H1 (cell line): ENCODE measurements at regions not wholly inside any gene's neighbourhood (a gene's known extent, or its start where the extent isn't known, plus 50 kb on each side); places are given as distances from the start of the nearest gene placed in this dataset.

Source experiments
- CTCF ChIA-PET: fragments of 300-600 bp; sonication (Branson Sonifier 250); formaldehyde crosslinking; loops from one replicate; lab custom pipeline; 2021; ENCODE audit not compliant: partially characterized antibody; lab: Charles Lee
- POLR2A ChIA-PET: fragments of 300-600 bp; sonication (Branson Sonifier 250); formaldehyde crosslinking; loops from one replicate; lab custom pipeline; 2021; ENCODE audit warnings: inconsistent platforms; ENCODE audit not compliant: partially characterized antibody; lab: Charles Lee
- DNase-seq, 2 experiments: peaks; one replicate each; pipeline versions ENCODE4 v3.0.0 to v3.0.0-alpha.2; 2010 to 2022; ENCODE audit warnings: low spot score in 2 of 2, low read depth in 1 of 2, mixed read lengths in 1 of 2
- FAIRE-seq: peaks from 2 replicates; lab custom pipeline; 2011; peaks lifted over from hg19 to GRCh38; lab: Jason Lieb, UNC
- H2AFZ ChIP-seq: 2 replicates; pipeline ENCODE4 v1.8.1; 2012; ENCODE audit warnings: low read length, inconsistent platforms
- H2AK5ac ChIP-seq: 2 replicates; pipeline ENCODE4 v1.6.1; 2013; ENCODE audit warnings: low read depth, low read length
- H2BK120ac ChIP-seq: replicated peaks from 2 replicates; pipeline ENCODE3; 2013; ENCODE audit warnings: low read depth, low read length, inconsistent platforms
- H2BK12ac ChIP-seq: 2 replicates; pipeline ENCODE4 v1.6.1; 2013; ENCODE audit warnings: low read depth, low read length
- H2BK15ac ChIP-seq: 2 replicates; pipeline ENCODE4 v1.6.1; 2013; ENCODE audit warnings: low read length
- H2BK20ac ChIP-seq: 2 replicates; pipeline ENCODE4 v1.6.1; 2013; ENCODE audit warnings: low read length
- H2BK5ac ChIP-seq: 2 replicates; pipeline ENCODE4 v1.6.1; 2013; ENCODE audit warnings: low read depth, low read length
- H3K14ac ChIP-seq: 2 replicates; pipeline ENCODE4 v1.6.1; 2013; ENCODE audit warnings: inconsistent platforms; ENCODE audit not compliant: insufficient read length
- H3K18ac ChIP-seq: 2 replicates; pipeline ENCODE4 v1.6.1; 2013; ENCODE audit warnings: low read length; ENCODE audit errors: extremely low read depth
- H3K23ac ChIP-seq: 2 replicates; pipeline ENCODE4 v1.6.1; 2013; ENCODE audit warnings: inconsistent platforms; ENCODE audit not compliant: insufficient read length
- H3K23me2 ChIP-seq: 2 replicates; pipeline ENCODE4 v1.6.1; 2013; ENCODE audit warnings: low read depth, low read length
- H3K27ac ChIP-seq: 2 replicates; pipeline ENCODE4 v1.6.1; 2011; ENCODE audit warnings: low read depth, low read length, inconsistent platforms
- H3K27me3 ChIP-seq, 4 experiments: replicated peaks in 1 of 4; 1 replicate in 1 of 4; 2 replicates in 3 of 4; pipeline versions ENCODE4 v1.6.1 to v1.8.1; 2011 to 2013; ENCODE audit warnings: low read length in 3 of 4, mild to moderate bottlenecking in 3 of 4, inconsistent platforms in 2 of 4, mixed read lengths in 2 of 4, moderate library complexity in 1 of 4; ENCODE audit not compliant: control insufficient read depth in 3 of 4, insufficient read depth in 3 of 4; ENCODE audit errors: extremely low read depth in 1 of 4
- H3K36me3 ChIP-seq, 4 experiments: 2 replicates each; pipeline versions ENCODE4 v1.6.1 to v1.8.1; 2011 to 2013; ENCODE audit warnings: mild to moderate bottlenecking in 4 of 4, low read length in 3 of 4, moderate library complexity in 2 of 4, control low read depth in 1 of 4, inconsistent platforms in 1 of 4; ENCODE audit not compliant: insufficient read depth in 4 of 4, control insufficient read depth in 2 of 4
- H3K4ac ChIP-seq: replicated peaks from 2 replicates; pipeline ENCODE3; 2013; ENCODE audit warnings: low read length, low read depth, mixed read lengths, inconsistent platforms; ENCODE audit not compliant: insufficient read length
- H3K4me1 ChIP-seq, 4 experiments: replicated peaks in 1 of 4; 1 replicate in 1 of 4; 2 replicates in 3 of 4; pipeline versions ENCODE4 v1.6.1 to v1.8.1; 2011 to 2013; ENCODE audit warnings: low read length in 3 of 4, inconsistent platforms in 2 of 4, mixed read lengths in 1 of 4; ENCODE audit not compliant: insufficient read depth in 4 of 4, control insufficient read depth in 3 of 4
- H3K4me2 ChIP-seq, 2 experiments: 2 replicates each; pipeline versions ENCODE4 v1.6.1 to v1.8.1; 2011 to 2013; ENCODE audit warnings: low read depth in 2 of 2, low read length in 2 of 2, control low read depth in 1 of 2, inconsistent platforms in 1 of 2, mild to moderate bottlenecking in 1 of 2; ENCODE audit not compliant: insufficient read depth in 1 of 2
- H3K4me3 ChIP-seq, 4 experiments: fragments of 200-600, 300-600 bp in 1 of 4; sonication (generic), shearing (Covaris generic), sonication (Bioruptor Twin) in 1 of 4; 2 replicates each; pipeline versions ENCODE4 v1.5.1 to v1.8.1; 2011 to 2016; ENCODE audit warnings: low read length in 4 of 4, low read depth in 3 of 4, control low read depth in 2 of 4, inconsistent platforms in 2 of 4, mild to moderate bottlenecking in 2 of 4, mixed read lengths in 1 of 4, moderate library complexity in 1 of 4; ENCODE audit not compliant: insufficient read depth in 2 of 4; ENCODE audit errors: extremely low read depth in 1 of 4
- H3K56ac ChIP-seq: replicated peaks from 2 replicates; pipeline ENCODE3; 2013; ENCODE audit warnings: low read depth, mild to moderate bottlenecking, mixed read lengths, low read length, inconsistent platforms; ENCODE audit not compliant: insufficient read length
- H3K79me1 ChIP-seq: 2 replicates; pipeline ENCODE4 v1.6.1; 2013; ENCODE audit warnings: low read depth, low read length, control low read depth
- H3K79me2 ChIP-seq, 2 experiments: 2 replicates each; pipeline versions ENCODE4 v1.6.1 to v1.8.1; 2012 to 2013; ENCODE audit warnings: low read length in 2 of 2, mild to moderate bottlenecking in 2 of 2, inconsistent platforms in 1 of 2; ENCODE audit not compliant: insufficient read depth in 2 of 2, control insufficient read depth in 1 of 2
- H3K9ac ChIP-seq, 4 experiments: replicated peaks in 1 of 4; 1 replicate in 1 of 4; 2 replicates in 3 of 4; pipeline versions ENCODE4 v1.6.1 to v1.8.1; 2011 to 2013; ENCODE audit warnings: low read depth in 3 of 4, low read length in 3 of 4, control low read depth in 2 of 4, mild to moderate bottlenecking in 2 of 4, moderate library complexity in 2 of 4, inconsistent platforms in 1 of 4; ENCODE audit errors: extremely low read depth in 1 of 4
- H3K9me3 ChIP-seq, 2 experiments: 2 replicates each; pipeline versions ENCODE4 v1.6.1 to v1.8.1; 2012 to 2013; ENCODE audit warnings: mild to moderate bottlenecking in 2 of 2, moderate library complexity in 2 of 2, control low read depth in 1 of 2, inconsistent platforms in 1 of 2, low read depth in 1 of 2, low read length in 1 of 2, mixed read lengths in 1 of 2; ENCODE audit not compliant: insufficient read depth in 2 of 2
- H4K20me1 ChIP-seq, 2 experiments: replicated peaks in 1 of 2; 2 replicates each; pipeline versions ENCODE3 to v1.8.1; 2011 to 2013; ENCODE audit warnings: inconsistent platforms in 2 of 2, low read length in 2 of 2, mild to moderate bottlenecking in 1 of 2; ENCODE audit not compliant: insufficient read depth in 2 of 2, control insufficient read depth in 1 of 2
- H4K5ac ChIP-seq: 2 replicates; pipeline ENCODE4 v1.6.1; 2013; ENCODE audit warnings: low read length, low read depth, mixed read lengths, inconsistent platforms; ENCODE audit not compliant: insufficient read length
- H4K8ac ChIP-seq: 2 replicates; pipeline ENCODE4 v1.8.0; 2013; ENCODE audit warnings: mild to moderate bottlenecking, moderate library complexity, low read length, inconsistent platforms; ENCODE audit not compliant: insufficient read depth; ENCODE audit errors: extremely low read depth
- H4K91ac ChIP-seq: replicated peaks from 2 replicates; pipeline ENCODE3; 2013; ENCODE audit warnings: low read length, mixed read lengths, inconsistent platforms; ENCODE audit not compliant: insufficient read length
- CEBPB ChIP-seq: IDR thresholded peaks from 2 replicates; pipeline ENCODE4 v1.6.1; 2012; ENCODE audit warnings: low read depth, low read length
- KDM5A ChIP-seq: fragments of 200-600 bp; IDR thresholded peaks from 2 replicates; pipeline ENCODE4 v1.7.1; 2012; ENCODE audit warnings: mild to moderate bottlenecking, low read length, inconsistent platforms, mixed read lengths
- MAFK ChIP-seq: IDR thresholded peaks from 2 replicates; pipeline ENCODE4 v1.6.1; 2012; ENCODE audit warnings: low read depth, mild to moderate bottlenecking, improper control_type of control experiment, low read length
- SAP30 ChIP-seq: fragments of 300-600 bp; sonication (generic); IDR thresholded peaks from 2 replicates; pipeline ENCODE4 v1.7.1; 2012; ENCODE audit warnings: low read length, moderate library complexity, mild to moderate bottlenecking, inconsistent platforms; ENCODE audit not compliant: insufficient read depth, insufficient replicate concordance
- WGBS, 2 experiments: shearing (Covaris generic) in 1 of 2; methylation state at CpG; one replicate each; pipeline versions ENCODE4 v1.1.6 to v1.1.7; 2013 to 2015; ENCODE audit warnings: low lambda C conversion rate in 2 of 2, mixed read lengths in 2 of 2, inconsistent platforms in 1 of 2, low coverage in 1 of 2, missing lambda C conversion rate in 1 of 2; ENCODE audit not compliant: insufficient replicate concordance in 2 of 2, insufficient coverage in 1 of 2, insufficient read length in 1 of 2; ENCODE audit errors: extremely low coverage in 1 of 2, missing lambda C conversion rate in 1 of 2; 5-methylcytosine and 5-hydroxymethylcytosine counted together

DNA sequence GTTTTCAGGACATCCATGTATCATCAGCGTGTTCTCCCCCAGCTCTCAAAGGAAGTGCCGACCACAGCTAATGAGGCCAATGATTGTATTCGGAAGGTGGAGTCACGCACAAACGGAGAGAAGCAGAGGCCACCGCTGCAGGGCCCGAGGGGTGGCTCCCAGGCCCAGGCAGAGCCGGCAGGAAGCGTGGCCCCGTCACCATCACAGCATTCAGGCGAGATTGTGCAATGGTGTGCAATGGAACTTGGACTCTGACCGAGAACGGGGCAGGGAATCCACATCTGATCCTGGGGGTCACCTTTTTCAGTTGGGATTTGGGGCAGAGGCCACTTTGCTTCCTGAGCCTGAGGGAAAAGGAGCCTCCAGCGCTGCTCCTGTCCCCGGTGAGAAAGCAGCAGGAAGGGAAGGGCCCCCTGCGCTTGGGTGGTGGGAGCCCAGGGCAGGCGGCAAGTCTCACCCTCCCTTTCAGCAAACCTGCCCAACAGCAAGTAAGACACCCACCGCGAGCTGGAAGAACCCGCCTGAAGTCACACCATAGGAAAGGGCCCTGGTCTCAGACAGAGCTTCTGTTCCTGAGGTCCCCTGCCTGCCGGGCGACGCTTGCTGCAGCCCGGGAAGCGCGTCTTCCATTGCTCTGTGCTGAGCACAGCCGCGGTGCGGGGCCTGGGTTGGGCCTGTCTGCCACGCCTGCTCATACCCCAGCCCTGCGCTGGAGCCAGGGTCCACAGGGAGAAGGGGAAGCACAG, 1430.7 kb downstream of the BRD1 start:
- no peak overlapping the region for H4K5ac ChIP-seq
- H3K36me3 ChIP-seq: no peaks in the 10 kb centered on the region
- H3K79me2 ChIP-seq: no peaks in the 10 kb centered on the region
- H2AFZ ChIP-seq: no peak overlapping the region
- 94% methylated on average over 24 of the region's 31 CpGs; no CpG with 5 or more reads in 1 of the 2 experiments for WGBS, 2 experiments
- FAIRE-seq (no peak), DNase-seq (peak in 1 of 2 experiments; percentile 39)
- ChIA-PET CTCF (no interaction called here), POLR2A (no interaction called here)
- TF ChIP-seq SAP30: no peak
- TF ChIP-seq KDM5A: no peak
- TF ChIP-seq CEBPB: 0 out of 2 replicates have a peak, but pooled peaks have one; percentile 19
- no peak for TF ChIP-seq MAFK
- peak overlapping the region; percentile 46 for H4K91ac ChIP-seq
- H3K4me2 ChIP-seq: no peak overlapping the region
- no peak overlapping the region for H2BK120ac ChIP-seq
- H2BK12ac ChIP-seq: peak overlapping the region; percentile 68; the same call in 1 of the 2 replicates
- no peaks in the 10 kb centered on the region for H4K20me1 ChIP-seq
- H3K56ac ChIP-seq: no peak overlapping the region
- H3K4me3 ChIP-seq: no peak overlapping the region
- H3K14ac ChIP-seq: no peak overlapping the region
- H3K79me1 ChIP-seq: no peaks in the 10 kb centered on the region
- H3K9ac ChIP-seq: no peak overlapping the region
- H3K4me1 ChIP-seq: peaks cover 0 to 5% (median 0%) of the 10 kb centered on the region in 4 experiments; a peak in 2 of 7 replicates
- no peak overlapping the region for H3K4ac ChIP-seq
- no peaks in the 10 kb centered on the region; a peak in 1 of 4 replicates for H3K9me3 ChIP-seq
- H3K27ac ChIP-seq: no peak overlapping the region
- H3K18ac ChIP-seq: no peak overlapping the region
- H3K23me2 ChIP-seq: no peaks in the 10 kb centered on the region
- no peak overlapping the region for H2BK5ac ChIP-seq
- no peaks in the 10 kb centered on the region; a peak in 1 of 7 replicates for H3K27me3 ChIP-seq
- no peak overlapping the region for H2BK20ac ChIP-seq
- no peak overlapping the region for H2AK5ac ChIP-seq
- H2BK15ac ChIP-seq: no peak overlapping the region; the same call in 1 of the 2 replicates
- no peak overlapping the region for H4K8ac ChIP-seq
- H3K23ac ChIP-seq: no peak overlapping the region
